GM18951 (cell line): ENCODE measurements at regions not wholly inside any gene's neighbourhood (a gene's known extent, or its start where the extent isn't known, plus 50 kb on each side); places are given as distances from the start of the nearest gene placed in this dataset.

ENCODE experiments used
- POLR2A ChIP-seq: IDR thresholded peaks from 4 replicates; pipeline ENCODE4 v1.6.1; 2011; ENCODE audit warnings: mild to moderate bottlenecking; ENCODE audit not compliant: insufficient read length, insufficient read depth; ENCODE audit errors: extremely low read depth
- in situ Hi-C: fragments of 300-500 bp; cut with MboI; formaldehyde crosslinking; loops from one replicate; pipeline ENCODE4 v1.12.0; 2022; ENCODE audit warnings: low sequenced_read_pairs, mixed read lengths, inconsistent platforms; ENCODE audit not compliant: unreplicated experiment

GRCh38 chr6:1257778-1258177 is 54.1 kb upstream of the FOXQ1 start:
- in situ Hi-C loops, result no loop called here
- TF ChIP-seq POLR2A, result no peak

GRCh38 chr6:1256435-1257008 is 55.4 kb upstream of the FOXQ1 start:
- in situ Hi-C loops, result no loop called here
- no peak for TF ChIP-seq POLR2A

- TF ChIP-seq POLR2A, result no peak
- in situ Hi-C loops, result no loop called here
Measured at GRCh38 chr6:1255636-1256365, 56.1 kb upstream of the FOXQ1 start.

- in situ Hi-C loops, result no loop called here
- no peak for TF ChIP-seq POLR2A
Measured at GRCh38 chr6:1254326-1254725, 57.6 kb upstream of the FOXQ1 start.

GRCh38 chr6:1253816-1254215 is 58.1 kb upstream of the FOXQ1 start:
- no peak for TF ChIP-seq POLR2A

GRCh38 chr6:1251198-1252155 is 60.4 kb upstream of the FOXQ1 start:
- no peak for TF ChIP-seq POLR2A
- in situ Hi-C loops, result no loop called here

More at GRCh38 chr6:1253816-1254215, 58.1 kb upstream of the FOXQ1 start:
- in situ Hi-C loops, result no loop called here

GRCh38 chr6:1250489-1251197 is 61.3 kb upstream of the FOXQ1 start:
- TF ChIP-seq POLR2A, result no peak
- in situ Hi-C loops, result no loop called here

GRCh38 chr6:1247894-1248293 is 64.0 kb upstream of the FOXQ1 start:
- TF ChIP-seq POLR2A, result no peak
- in situ Hi-C loops, result no loop called here

GRCh38 chr6:1247056-1247455 is 64.8 kb upstream of the FOXQ1 start:
- TF ChIP-seq POLR2A, result no peak
- in situ Hi-C loops, result no loop called here

GRCh38 chr6:1244941-1245340 is 67.0 kb upstream of the FOXQ1 start:
- TF ChIP-seq POLR2A, result no peak
- in situ Hi-C loops, result no loop called here

- no peak for TF ChIP-seq POLR2A
- in situ Hi-C loops, result no loop called here
Measured at GRCh38 chr6:1244278-1244677, 67.6 kb upstream of the FOXQ1 start.

GRCh38 chr6:1242446-1242845 is 69.5 kb upstream of the FOXQ1 start:
- in situ Hi-C loops, result no loop called here
- TF ChIP-seq POLR2A, result no peak

- no peak for TF ChIP-seq POLR2A
- in situ Hi-C loops, result no loop called here
Measured at GRCh38 chr6:1242021-1242420, 69.9 kb upstream of the FOXQ1 start.

GRCh38 chr6:1240766-1241318 is 71.1 kb upstream of the FOXQ1 start:
- TF ChIP-seq POLR2A, result no peak
- in situ Hi-C loops, result no loop called here
